ENCODE measurements at regions not wholly inside any gene's neighbourhood (a gene's known extent, or its start where the extent isn't known, plus 50 kb on each side); places are given as distances from the start of the nearest gene placed in this dataset.
"Not testable (repeated sequence)": the region's sequence is repeated elsewhere in the genome, so short reads cannot be mapped to it uniquely, and the experiment has no call there.

GRCh38 chr18:60180671-60181070, 191.9 kb downstream of the MC4R start:
- H3K4me2 ChIP-seq = no peak overlapping the region
- no peaks in the 10 kb centered on the region for H3K9me3 ChIP-seq (ENCODE audit: low read depth)
- H2AFZ ChIP-seq = no peak overlapping the region
- no peaks in the 10 kb centered on the region for H4K20me1 ChIP-seq (ENCODE audit: insufficient read depth, poor library complexity, severe bottlenecking)
- H3K4me1 ChIP-seq (ENCODE audit: insufficient read depth) = no peaks in the 10 kb centered on the region
- no peak for DNase-seq (ENCODE audit: low spot score)
- H3K27me3 ChIP-seq = no peaks in the 10 kb centered on the region
- no peak overlapping the region for H3K27ac ChIP-seq
- no peak overlapping the region for H3K4me3 ChIP-seq
- WGBS (ENCODE audit: low lambda C conversion rate, missing lambda C conversion rate) = 75% methylated on average over 5 of the region's 5 CpGs
- no peaks in the 10 kb centered on the region for H3K9me2 ChIP-seq (replicated peaks; ENCODE audit: insufficient read depth)
- no peak for TF ChIP-seq EZH2 (IDR thresholded peaks at IDR 0.05; ENCODE audit: borderline replicate concordance)
- TF ChIP-seq CTCF (IDR thresholded peaks at IDR 0.05; ENCODE audit: poor library complexity) = no peak
- no peak for TF ChIP-seq EZH2phosphoT487 (IDR thresholded peaks at IDR 0.05; ENCODE audit: low read depth, severe bottlenecking, unreplicated experiment)
- no peaks in the 10 kb centered on the region for H3K36me3 ChIP-seq (replicated peaks; ENCODE audit: insufficient read depth, low read depth)
- H3K79me2 ChIP-seq = no peaks in the 10 kb centered on the region

GRCh38 chr18:60178224-60178623, 194.4 kb downstream of the MC4R start:
- H3K4me3 ChIP-seq; H3K27me3 ChIP-seq; H3K27ac ChIP-seq; H3K36me3 ChIP-seq (replicated peaks; ENCODE audit: insufficient read depth, low read depth); H2AFZ ChIP-seq; DNase-seq (ENCODE audit: low spot score); H3K9me2 ChIP-seq (replicated peaks; ENCODE audit: insufficient read depth); H3K4me2 ChIP-seq; H3K4me1 ChIP-seq (ENCODE audit: insufficient read depth); H4K20me1 ChIP-seq (ENCODE audit: insufficient read depth, poor library complexity, severe bottlenecking); H3K9me3 ChIP-seq (ENCODE audit: low read depth); H3K79me2 ChIP-seq: not testable (repeated sequence)
- 90% methylated on average over 6 of the region's 6 CpGs for WGBS (ENCODE audit: low lambda C conversion rate, missing lambda C conversion rate)

- no peaks in the 10 kb centered on the region for H3K9me2 ChIP-seq (replicated peaks; ENCODE audit: insufficient read depth)
- WGBS (ENCODE audit: low lambda C conversion rate, missing lambda C conversion rate) = 90% methylated on average over 1 of the region's 1 CpG
- H3K4me1 ChIP-seq (ENCODE audit: insufficient read depth) = no peaks in the 10 kb centered on the region
- H3K27me3 ChIP-seq = no peaks in the 10 kb centered on the region
- no peaks in the 10 kb centered on the region for H3K9me3 ChIP-seq (ENCODE audit: low read depth)
- TF ChIP-seq EZH2phosphoT487 (IDR thresholded peaks at IDR 0.05; ENCODE audit: low read depth, severe bottlenecking, unreplicated experiment) (no peak), EZH2 (IDR thresholded peaks at IDR 0.05; ENCODE audit: borderline replicate concordance) (no peak), CTCF (IDR thresholded peaks at IDR 0.05; ENCODE audit: poor library complexity) (no peak)
- H4K20me1 ChIP-seq (ENCODE audit: insufficient read depth, poor library complexity, severe bottlenecking) = no peaks in the 10 kb centered on the region
- H2AFZ ChIP-seq = no peak overlapping the region
- DNase-seq (ENCODE audit: low spot score) = no peak
- H3K27ac ChIP-seq = no peak overlapping the region
- H3K4me2 ChIP-seq = no peak overlapping the region
- H3K4me3 ChIP-seq = no peak overlapping the region
- H3K36me3 ChIP-seq (replicated peaks; ENCODE audit: insufficient read depth, low read depth) = no peaks in the 10 kb centered on the region
- no peaks in the 10 kb centered on the region for H3K79me2 ChIP-seq
These were observed 196.3 kb downstream of the MC4R start for GRCh38 chr18:60176259-60176658.

- Histone ChIP-seq H3K36me3 (replicated peaks; ENCODE audit: insufficient read depth, low read depth) (no peaks in the 10 kb centered on the region), H3K27me3 (no peaks in the 10 kb centered on the region), H3K9me3 (ENCODE audit: low read depth) (no peaks in the 10 kb centered on the region), H3K27ac (no peak overlapping the region), H3K4me3 (no peak overlapping the region), H4K20me1 (ENCODE audit: insufficient read depth, poor library complexity, severe bottlenecking) (no peaks in the 10 kb centered on the region), H3K4me1 (ENCODE audit: insufficient read depth) (no peaks in the 10 kb centered on the region), H2AFZ (no peak overlapping the region), H3K79me2 (no peaks in the 10 kb centered on the region), H3K4me2 (no peak overlapping the region), H3K9me2 (replicated peaks; ENCODE audit: insufficient read depth) (no peaks in the 10 kb centered on the region)
- 78% methylated on average over 2 of the region's 2 CpGs for WGBS (ENCODE audit: low lambda C conversion rate, missing lambda C conversion rate)
- TF ChIP-seq EZH2 (IDR thresholded peaks at IDR 0.05; ENCODE audit: borderline replicate concordance) = no peak
- no peak for TF ChIP-seq EZH2phosphoT487 (IDR thresholded peaks at IDR 0.05; ENCODE audit: low read depth, severe bottlenecking, unreplicated experiment)
- no peak for TF ChIP-seq CTCF (IDR thresholded peaks at IDR 0.05; ENCODE audit: poor library complexity)
- DNase-seq (ENCODE audit: low spot score) = no peak
These were observed 197.7 kb downstream of the MC4R start for GRCh38 chr18:60174832-60175231.
